CD14-positive monocyte (primary cell): ENCODE measurements at regions not wholly inside any gene's neighbourhood (a gene's known extent, or its start where the extent isn't known, plus 50 kb on each side); places are given as distances from the start of the nearest gene placed in this dataset.

ENCODE experiments used
- DNase-seq, 3 donors: peaks; one replicate each; pipeline ENCODE4 v3.0.0-alpha.2; 2011 to 2022
- H2AFZ ChIP-seq: 2 replicates; pipeline ENCODE4 v1.6.0; 2012; ENCODE audit warnings: mild to moderate bottlenecking, low read depth, low read length, inconsistent platforms; ENCODE audit not compliant: insufficient read depth, poor library complexity, severe bottlenecking
- H3K27ac ChIP-seq, 2 donors: 1 replicate in 1 of 2; 2 replicates in 1 of 2; pipeline ENCODE4 v1.5.1; 2012 to 2013; ENCODE audit warnings: low read length in 2 of 2, control low read depth in 1 of 2, inconsistent platforms in 1 of 2, low read depth in 1 of 2, mild to moderate bottlenecking in 1 of 2
- H3K27me3 ChIP-seq, 2 donors: one replicate each; pipeline versions ENCODE4 v1.6.0 to v1.6.1; 2011 to 2013; ENCODE audit warnings: low read length in 2 of 2; ENCODE audit not compliant: control insufficient read depth in 2 of 2, insufficient read depth in 2 of 2
- H3K36me3 ChIP-seq, 2 donors: replicated peaks in 1 of 2; 1 replicate in 1 of 2; 2 replicates in 1 of 2; pipeline versions ENCODE4 v1.5.1 to v1.6.1; 2012 to 2013; ENCODE audit warnings: low read length in 2 of 2, control low read depth in 1 of 2, inconsistent platforms in 1 of 2, mild to moderate bottlenecking in 1 of 2; ENCODE audit not compliant: insufficient read depth in 2 of 2, control insufficient read depth in 1 of 2
- H3K4me1 ChIP-seq, 2 donors: 1 replicate in 1 of 2; 2 replicates in 1 of 2; pipeline versions ENCODE4 v1.5.1 to v1.6.1; 2012 to 2013; ENCODE audit warnings: low read length in 2 of 2, control low read depth in 1 of 2, inconsistent platforms in 1 of 2, mild to moderate bottlenecking in 1 of 2, moderate library complexity in 1 of 2; ENCODE audit not compliant: insufficient read depth in 2 of 2, control insufficient read depth in 1 of 2
- H3K4me2 ChIP-seq: replicated peaks from 2 replicates; pipeline ENCODE3; 2012; ENCODE audit warnings: low read length, moderate library complexity, mild to moderate bottlenecking; ENCODE audit not compliant: poor library complexity, severe bottlenecking; ENCODE audit errors: extremely low read depth
- H3K4me3 ChIP-seq, 3 experiments: fragments of 200-600 bp in 1 of 3; sonication (generic) in 1 of 3; replicated peaks in 1 of 3; 1 replicate in 2 of 3; 2 replicates in 1 of 3; pipeline ENCODE4 v1.5.1; 2011 to 2013; ENCODE audit warnings: low read length in 3 of 3, mild to moderate bottlenecking in 3 of 3, control low read depth in 2 of 3, low read depth in 2 of 3, inconsistent platforms in 1 of 3, moderate library complexity in 1 of 3
- H3K79me2 ChIP-seq: 2 replicates; pipeline ENCODE4 v1.6.0; 2012; ENCODE audit warnings: mild to moderate bottlenecking, control low read depth, inconsistent platforms, low read length, moderate library complexity; ENCODE audit not compliant: insufficient read depth
- H3K9ac ChIP-seq: 2 replicates; pipeline ENCODE4 v1.6.0; 2017; ENCODE audit warnings: low read length, mild to moderate bottlenecking; ENCODE audit not compliant: insufficient read depth, poor library complexity, severe bottlenecking
- H3K9me3 ChIP-seq, 2 donors: replicated peaks in 1 of 2; 1 replicate in 1 of 2; 2 replicates in 1 of 2; pipeline versions ENCODE4 v1.5.1 to v1.6.1; 2012 to 2013; ENCODE audit warnings: low read length in 2 of 2, control low read depth in 1 of 2; ENCODE audit not compliant: control insufficient read depth in 1 of 2, insufficient read depth in 1 of 2
- H4K20me1 ChIP-seq: 2 replicates; pipeline ENCODE4 v1.6.0; 2012; ENCODE audit warnings: mild to moderate bottlenecking, low read length, control low read depth, moderate library complexity; ENCODE audit not compliant: insufficient read depth
- H3K27ac Mint-ChIP-seq, 7 donors: one replicate each; pipeline ENCODE4 v1.8.0; 2020; ENCODE audit warnings: mild to moderate bottlenecking in 7 of 7, mixed read lengths in 7 of 7, moderate library complexity in 6 of 7, inconsistent platforms in 2 of 7
- H3K27me3 Mint-ChIP-seq, 3 donors: one replicate each; pipeline ENCODE4 v1.8.0; 2021 to 2022; ENCODE audit warnings: low read depth in 3 of 3, mild to moderate bottlenecking in 3 of 3, mixed read lengths in 3 of 3, moderate library complexity in 3 of 3, inconsistent platforms in 1 of 3
- H3K36me3 Mint-ChIP-seq, 2 donors: one replicate each; pipeline ENCODE4 v1.8.0; 2020; ENCODE audit warnings: mixed read lengths in 2 of 2, inconsistent platforms in 1 of 2, mild to moderate bottlenecking in 1 of 2
- H3K4me1 Mint-ChIP-seq: one replicate; pipeline ENCODE4 v1.8.0; 2020; ENCODE audit warnings: mild to moderate bottlenecking, mixed read lengths
- H3K4me3 Mint-ChIP-seq, 2 donors: one replicate each; pipeline ENCODE4 v1.8.0; 2020; ENCODE audit warnings: mild to moderate bottlenecking in 2 of 2, mixed read lengths in 2 of 2, moderate library complexity in 1 of 2
- H3K9me3 Mint-ChIP-seq, 7 donors: one replicate each; pipeline ENCODE4 v1.8.0; 2020 to 2022; ENCODE audit warnings: mixed read lengths in 7 of 7, mild to moderate bottlenecking in 6 of 7, moderate library complexity in 6 of 7, inconsistent platforms in 2 of 7
- WGBS: methylation state at CpG from one replicate; pipeline ENCODE4 v1.1.5; 2013; ENCODE audit warnings: missing lambda C conversion rate; ENCODE audit not compliant: insufficient coverage; 5-methylcytosine and 5-hydroxymethylcytosine counted together
- intact Hi-C, 2 donors: fragments of 100-400 bp; cut with micrococcal nuclease; formaldehyde crosslinking; loops; one replicate each; pipeline versions ENCODE4 v1.15.0 to v1.15.1; 2023
- TF ChIP-seq, protein P1 (sequence below): fragments of 200-600 bp; IDR thresholded peaks from one replicate; pipeline ENCODE4 v1.8.0; 2022; ENCODE audit warnings: antibody characterized with exemption, mild to moderate bottlenecking

DNA sequence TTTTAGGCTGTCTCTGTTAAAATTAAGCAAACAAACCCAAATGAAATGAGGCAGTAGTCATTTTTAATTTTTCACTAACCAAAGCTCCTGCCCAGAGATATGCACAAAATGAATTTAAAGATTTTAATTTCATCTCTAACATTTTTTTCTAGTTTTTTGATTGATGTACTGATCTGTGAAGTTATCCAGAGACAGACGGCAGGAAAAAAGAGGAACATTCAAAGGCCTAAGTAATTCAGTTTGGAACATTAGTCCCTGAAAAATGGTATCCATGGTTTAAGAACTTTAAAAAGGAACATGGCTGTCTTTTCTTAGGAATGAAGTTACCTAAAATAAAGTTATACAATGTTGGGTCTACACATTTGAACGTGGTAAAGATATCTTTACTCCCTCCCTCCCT, 498.8 kb upstream of the LMO3 start:
- Histone ChIP-seq H3K4me3 (no peak overlapping the region), H3K9ac (no peak overlapping the region), H2AFZ (no peak overlapping the region), H3K4me2 (no peak overlapping the region), H3K9me3 (peaks cover 0 to 2% of the 10 kb centered on the region in 2 donors), H3K36me3 (no peaks in the 10 kb centered on the region), H3K79me2 (no peaks in the 10 kb centered on the region), H3K27ac (no peak overlapping the region), H4K20me1 (no peaks in the 10 kb centered on the region), H3K4me1 (no peaks in the 10 kb centered on the region), H3K27me3 (no peaks in the 10 kb centered on the region)
- 80% methylated on average over 1 of the region's 2 CpGs for WGBS
- Mint-ChIP-seq H3K9me3 (peaks cover 1 to 15% (median 4%) of the 10 kb centered on the region in 7 donors), H3K4me1 (no peaks in the 10 kb centered on the region), H3K4me3 (no peak overlapping the region), H3K27ac (no peak overlapping the region), H3K36me3 (no peaks in the 10 kb centered on the region), H3K27me3 (no peaks in the 10 kb centered on the region)
- TF ChIP-seq, protein P1, sequence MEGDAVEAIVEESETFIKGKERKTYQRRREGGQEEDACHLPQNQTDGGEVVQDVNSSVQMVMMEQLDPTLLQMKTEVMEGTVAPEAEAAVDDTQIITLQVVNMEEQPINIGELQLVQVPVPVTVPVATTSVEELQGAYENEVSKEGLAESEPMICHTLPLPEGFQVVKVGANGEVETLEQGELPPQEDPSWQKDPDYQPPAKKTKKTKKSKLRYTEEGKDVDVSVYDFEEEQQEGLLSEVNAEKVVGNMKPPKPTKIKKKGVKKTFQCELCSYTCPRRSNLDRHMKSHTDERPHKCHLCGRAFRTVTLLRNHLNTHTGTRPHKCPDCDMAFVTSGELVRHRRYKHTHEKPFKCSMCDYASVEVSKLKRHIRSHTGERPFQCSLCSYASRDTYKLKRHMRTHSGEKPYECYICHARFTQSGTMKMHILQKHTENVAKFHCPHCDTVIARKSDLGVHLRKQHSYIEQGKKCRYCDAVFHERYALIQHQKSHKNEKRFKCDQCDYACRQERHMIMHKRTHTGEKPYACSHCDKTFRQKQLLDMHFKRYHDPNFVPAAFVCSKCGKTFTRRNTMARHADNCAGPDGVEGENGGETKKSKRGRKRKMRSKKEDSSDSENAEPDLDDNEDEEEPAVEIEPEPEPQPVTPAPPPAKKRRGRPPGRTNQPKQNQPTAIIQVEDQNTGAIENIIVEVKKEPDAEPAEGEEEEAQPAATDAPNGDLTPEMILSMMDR: no peak
- DNase-seq: no peak
- intact Hi-C loops: no loop called here

DNA sequence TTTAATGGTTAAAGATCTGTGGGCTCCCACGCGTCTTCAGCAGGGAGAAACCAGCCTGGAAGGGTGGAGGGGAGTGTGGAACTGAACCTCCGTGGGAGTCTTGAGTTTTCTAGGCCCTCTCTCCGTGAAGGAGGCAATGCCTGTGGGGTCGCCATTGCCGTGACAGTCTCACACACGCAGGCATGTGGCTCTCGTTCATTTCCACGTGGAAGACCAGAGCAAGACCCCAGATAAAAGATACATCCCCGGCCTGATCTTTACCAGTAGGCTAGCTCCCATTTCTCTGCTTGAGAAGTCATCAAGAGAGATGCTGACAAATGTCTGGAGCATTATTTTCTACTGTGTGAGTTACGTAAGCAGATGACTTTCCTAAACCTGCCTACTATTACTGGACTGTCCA, 491.7 kb upstream of the LMO3 start:
- no peaks in the 10 kb centered on the region for H3K27me3 ChIP-seq
- H3K36me3 ChIP-seq: no peaks in the 10 kb centered on the region
- Mint-ChIP-seq H3K4me3 (no peak overlapping the region), H3K27me3 (peaks cover 0 to 1% (median 0%) of the 10 kb centered on the region in 3 donors), H3K27ac (no peak overlapping the region), H3K9me3 (peaks cover 6 to 20% (median 10%) of the 10 kb centered on the region in 7 donors), H3K4me1 (no peaks in the 10 kb centered on the region), H3K36me3 (no peaks in the 10 kb centered on the region)
- H3K79me2 ChIP-seq: no peaks in the 10 kb centered on the region
- DNase-seq: no peak
- no peaks in the 10 kb centered on the region for H3K4me1 ChIP-seq
- intact Hi-C loops: no loop called here
- no peak overlapping the region for H3K4me3 ChIP-seq
- no peak overlapping the region for H3K4me2 ChIP-seq
- TF ChIP-seq, protein P1: no peak
- H3K9ac ChIP-seq: no peak overlapping the region
- 86% methylated on average over 8 of the region's 11 CpGs for WGBS
- H3K27ac ChIP-seq: no peak overlapping the region
- no peaks in the 10 kb centered on the region for H4K20me1 ChIP-seq
- H2AFZ ChIP-seq: no peak overlapping the region
- H3K9me3 ChIP-seq: peaks cover 7 to 27% of the 10 kb centered on the region in 2 donors
